HG03103 (cell line): ENCODE measurements at regions not wholly inside any gene's neighbourhood (a gene's known extent, or its start where the extent isn't known, plus 50 kb on each side); places are given as distances from the start of the nearest gene placed in this dataset.

Experiments used
- ATAC-seq: cut with Tn5 transposase; IDR thresholded peaks from one replicate; pipeline ENCODE4 v1.9.1; 2021; ENCODE audit warnings: low read depth; ENCODE audit not compliant: unreplicated experiment

DNA sequence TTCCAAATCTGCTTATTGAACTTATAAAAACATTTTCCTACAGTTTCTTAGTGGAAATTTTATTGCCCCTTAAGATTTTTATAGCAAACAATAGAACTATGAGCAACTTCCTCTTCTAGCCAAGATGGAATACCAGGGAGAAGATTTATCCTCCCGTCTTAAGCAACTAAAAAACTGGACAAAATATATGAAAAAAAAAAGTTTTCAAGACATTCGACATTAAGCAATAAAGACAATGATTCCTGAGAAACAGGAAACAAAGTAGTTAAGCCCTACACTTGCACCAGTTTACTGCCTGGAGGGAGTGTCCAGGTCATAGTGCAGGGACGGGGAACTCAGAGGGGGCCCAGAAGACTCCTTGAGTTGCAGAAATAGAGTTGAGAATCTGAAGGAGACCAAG, 516.1 kb upstream of the DIPK2B start:
- ATAC-seq, result no peak

DNA sequence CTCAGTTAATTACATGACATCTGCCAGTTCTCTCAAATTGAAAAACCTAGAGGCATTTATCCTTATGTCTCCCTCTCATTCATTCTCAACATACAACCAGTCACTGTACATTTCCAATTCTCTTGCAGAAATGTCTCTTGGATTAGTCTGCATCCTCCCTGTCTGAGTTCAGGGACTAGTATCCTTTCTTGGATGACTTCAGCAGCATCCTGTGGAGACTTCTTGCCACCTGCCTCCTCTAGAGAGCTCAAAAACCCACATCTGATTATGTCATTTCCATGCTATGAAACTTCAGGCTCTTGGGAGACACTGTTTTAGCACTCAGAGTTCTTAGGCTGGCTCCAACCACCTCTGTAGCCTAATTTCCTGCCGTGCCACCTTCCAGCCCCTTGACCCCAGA, 515.1 kb upstream of the DIPK2B start:
- no peak for ATAC-seq

DNA sequence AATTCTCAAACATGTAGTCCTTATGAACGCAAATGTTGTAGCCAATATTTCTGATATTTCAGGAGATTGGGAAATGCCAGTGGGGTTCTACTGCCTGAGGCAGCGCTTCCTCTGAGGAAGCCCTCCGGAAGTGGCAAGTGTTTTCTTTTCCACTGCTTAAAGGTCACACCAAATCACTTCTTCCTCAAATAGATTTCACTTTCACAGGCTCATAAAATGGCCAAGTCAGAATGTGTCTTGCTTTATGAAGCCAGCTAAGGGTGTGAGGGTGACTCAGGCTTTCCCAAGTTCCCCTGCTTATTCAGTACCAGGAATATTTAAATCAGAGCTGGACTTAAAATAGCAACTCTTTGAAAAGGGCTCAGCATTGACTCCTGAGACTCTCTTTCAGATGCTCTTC, 514.2 kb upstream of the DIPK2B start:
- no peak for ATAC-seq

GRCh38 chrX:45712067-45712466, 511.4 kb upstream of the DIPK2B start:
- no peak for ATAC-seq

GRCh38 chrX:45711231-45711630, 510.6 kb upstream of the DIPK2B start:
- no peak for ATAC-seq

GRCh38 chrX:45710081-45710801, 509.6 kb upstream of the DIPK2B start:
- ATAC-seq, result peak; percentile 82

DNA sequence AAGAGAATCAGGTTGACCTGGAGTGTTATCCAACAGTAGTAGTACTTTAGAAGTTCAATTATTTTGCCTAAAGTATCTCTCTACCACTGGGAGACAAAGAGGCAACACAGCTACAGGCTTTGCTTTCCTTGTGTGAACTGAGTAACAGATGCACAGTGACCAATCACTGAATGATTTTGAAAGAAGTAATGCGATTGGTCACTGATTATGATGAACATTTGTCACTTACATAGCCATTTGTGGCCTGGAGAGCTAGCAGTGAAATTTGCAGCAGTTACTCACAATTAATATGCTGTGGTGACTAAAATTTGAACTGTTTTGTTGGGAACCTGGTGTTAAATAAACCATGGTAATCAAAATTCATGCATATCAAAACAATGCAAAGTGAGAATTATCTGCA, 508.7 kb upstream of the DIPK2B start:
- no peak for ATAC-seq

- no peak for ATAC-seq
These were observed 498.5 kb upstream of the DIPK2B start for GRCh38 chrX:45699158-45699557.

- no peak for ATAC-seq
These were observed 496.9 kb upstream of the DIPK2B start for GRCh38 chrX:45697591-45697990.

- no peak for ATAC-seq
These were observed 496.1 kb upstream of the DIPK2B start for GRCh38 chrX:45696736-45697135.

- no peak for ATAC-seq
These were observed 489.3 kb upstream of the DIPK2B start for GRCh38 chrX:45689971-45690370.

GRCh38 chrX:45683914-45684313, 483.2 kb upstream of the DIPK2B start:
- no peak for ATAC-seq

GRCh38 chrX:45681891-45682290, 481.2 kb upstream of the DIPK2B start:
- ATAC-seq, result no peak

- ATAC-seq, result no peak
These were observed 469.2 kb upstream of the DIPK2B start for GRCh38 chrX:45669715-45670340.

- ATAC-seq, result no peak
These were observed 468.2 kb upstream of the DIPK2B start for GRCh38 chrX:45668686-45669443.

DNA sequence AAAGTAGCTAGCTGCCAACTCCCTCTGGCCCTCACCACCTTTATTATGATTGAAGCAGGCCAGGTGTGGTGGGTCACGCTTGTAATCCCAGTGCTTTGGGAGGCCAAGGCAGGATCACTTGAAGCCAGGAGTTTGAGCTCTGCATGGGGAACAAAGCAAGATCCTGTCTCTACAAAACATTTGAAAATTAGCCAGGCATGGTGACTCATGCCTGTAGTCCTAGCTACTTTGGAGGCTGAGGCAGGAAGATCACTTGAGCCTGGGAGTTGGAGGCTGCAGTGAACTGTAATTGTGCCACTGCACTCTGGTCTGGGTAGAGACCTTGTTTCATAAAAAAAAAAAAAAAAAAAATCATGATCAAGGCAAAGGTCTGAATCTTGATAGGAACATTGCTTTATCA, 467.0 kb upstream of the DIPK2B start:
- ATAC-seq, result no peak

DNA sequence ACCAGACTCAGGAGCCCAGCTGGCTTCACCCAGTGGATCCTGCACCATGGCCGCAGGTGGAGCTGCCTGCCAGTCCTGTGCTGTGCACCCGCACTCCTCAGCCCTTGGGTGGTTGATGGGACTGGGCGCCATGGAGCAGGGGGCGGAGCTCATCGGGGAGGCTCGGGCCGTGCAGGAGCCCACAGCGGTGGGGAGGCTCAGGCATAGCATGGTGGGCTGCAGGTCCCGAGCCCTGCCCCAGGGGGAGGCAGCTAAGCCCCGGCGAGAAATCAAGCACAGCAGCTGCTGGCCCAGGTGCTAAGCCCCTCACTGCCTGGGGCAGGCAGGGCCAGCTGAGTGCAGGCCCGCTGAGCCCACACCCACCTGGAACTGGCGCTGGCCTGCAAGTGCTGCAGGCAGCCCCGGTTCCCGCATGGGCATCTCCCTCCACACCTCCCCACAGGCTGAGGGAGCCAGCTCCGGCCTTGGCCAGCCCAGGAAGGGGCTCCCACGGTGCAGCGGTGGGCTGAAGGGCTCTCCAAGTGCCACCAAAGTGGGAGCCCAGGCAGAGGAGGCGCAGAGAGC, 464.1 kb upstream of the DIPK2B start:
- ATAC-seq, result no peak

DNA sequence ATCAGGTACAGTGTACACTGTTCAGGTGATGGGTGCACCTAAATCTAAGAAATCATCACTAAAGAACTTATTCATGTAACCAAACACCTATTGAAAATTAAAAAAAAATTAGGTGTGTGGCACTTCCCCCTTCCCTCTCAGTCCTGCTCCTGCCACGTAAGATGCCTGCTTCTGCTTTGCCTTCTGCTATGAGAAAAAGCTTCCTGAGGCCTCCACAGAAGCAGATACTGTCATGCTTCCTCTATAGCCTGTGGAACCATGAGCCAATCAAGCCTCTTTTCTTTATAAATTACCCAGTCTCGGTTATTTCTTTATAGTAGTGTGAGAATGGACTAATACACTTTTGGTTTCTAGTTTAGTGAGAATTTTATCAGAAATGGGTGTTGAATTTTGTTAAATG, 459.8 kb upstream of the DIPK2B start:
- no peak for ATAC-seq

DNA sequence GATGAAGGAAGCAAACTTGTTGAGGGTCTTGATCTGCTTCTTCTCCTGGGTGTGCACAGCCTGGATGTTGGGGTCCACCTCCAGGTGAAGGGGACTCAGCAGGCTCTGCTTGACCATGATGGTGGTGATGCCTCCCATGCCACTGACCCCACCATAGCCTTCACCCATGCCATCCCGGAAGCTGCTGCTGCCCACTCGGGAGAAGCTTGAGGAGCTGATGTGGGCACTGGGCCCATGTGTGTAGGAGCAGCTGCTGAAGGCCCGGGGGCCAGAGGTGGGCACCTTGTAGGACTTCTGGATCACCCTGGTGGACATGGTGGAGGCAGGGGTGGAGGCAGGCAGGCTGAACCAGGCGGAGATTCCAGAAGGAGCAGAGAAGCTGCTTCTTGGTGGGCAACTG, 432.7 kb upstream of the DIPK2B start:
- ATAC-seq, result no peak

- ATAC-seq, result no peak
These were observed 431.8 kb upstream of the DIPK2B start for GRCh38 chrX:45632506-45632905.

DNA sequence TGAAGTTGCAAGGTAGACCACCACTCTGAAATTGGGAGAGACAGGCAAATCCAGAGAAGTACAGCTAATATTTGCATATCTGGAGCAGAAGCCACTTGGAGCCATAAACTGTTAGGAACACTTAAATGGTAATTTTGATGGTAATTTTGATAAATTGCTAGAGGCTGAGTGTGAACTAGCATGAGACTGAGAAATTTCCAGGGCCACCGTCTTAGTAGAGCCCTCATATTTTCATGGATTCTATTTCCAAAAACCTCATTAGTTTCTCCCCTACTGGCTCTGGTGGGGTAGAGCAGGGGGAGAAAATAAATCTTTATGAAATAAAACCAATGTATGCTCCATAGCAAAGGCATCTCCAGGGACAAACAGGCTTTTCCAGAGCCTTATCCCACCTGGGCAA, 429.4 kb upstream of the DIPK2B start:
- no peak for ATAC-seq
